Lower lobe of right lung (tissue), 2 donors: ENCODE measurements at regions not wholly inside any gene's neighbourhood (a gene's known extent, or its start where the extent isn't known, plus 50 kb on each side); places are given as distances from the start of the nearest gene placed in this dataset.

Experiments
- ATAC-seq, 2 donors: fragments of 200-7000 bp; cut with Tn5 transposase; one replicate each; pipeline ENCODE4 v1.9.1; 2020 to 2022; ENCODE audit warnings: mild to moderate bottlenecking in 2 of 2, moderate library complexity in 2 of 2
- DNase-seq: peaks from one replicate; pipeline ENCODE4 v3.0.0-alpha.2; 2020
- H3K27ac ChIP-seq: fragments of 200-600 bp; one replicate; pipeline ENCODE4 v1.8.0; 2022
- H3K27me3 ChIP-seq: fragments of 200-600 bp; one replicate; pipeline ENCODE4 v1.8.0; 2022; ENCODE audit warnings: low read depth
- H3K36me3 ChIP-seq: fragments of 200-600 bp; one replicate; pipeline ENCODE4 v1.8.0; 2022; ENCODE audit warnings: mild to moderate bottlenecking
- H3K4me1 ChIP-seq: fragments of 200-600 bp; one replicate; pipeline ENCODE4 v1.8.0; 2022
- H3K4me3 ChIP-seq: fragments of 200-600 bp; one replicate; pipeline ENCODE4 v1.8.0; 2022; ENCODE audit warnings: mild to moderate bottlenecking
- H3K9me3 ChIP-seq: fragments of 200-600 bp; one replicate; pipeline ENCODE4 v1.8.0; 2022
- intact Hi-C: fragments of 100-400 bp; cut with DNase I; formaldehyde crosslinking; loops from one replicate; pipeline ENCODE4 v1.11.0; 2022
- TF ChIP-seq, protein P1 (sequence below): fragments of 200-600 bp; IDR thresholded peaks from one replicate; pipeline ENCODE4 v1.8.0; 2022; ENCODE audit warnings: antibody characterized with exemption, mild to moderate bottlenecking
- donor health status: DM: no; HTN: yes; CAD: no; lungs with severe emphysema.

DNA sequence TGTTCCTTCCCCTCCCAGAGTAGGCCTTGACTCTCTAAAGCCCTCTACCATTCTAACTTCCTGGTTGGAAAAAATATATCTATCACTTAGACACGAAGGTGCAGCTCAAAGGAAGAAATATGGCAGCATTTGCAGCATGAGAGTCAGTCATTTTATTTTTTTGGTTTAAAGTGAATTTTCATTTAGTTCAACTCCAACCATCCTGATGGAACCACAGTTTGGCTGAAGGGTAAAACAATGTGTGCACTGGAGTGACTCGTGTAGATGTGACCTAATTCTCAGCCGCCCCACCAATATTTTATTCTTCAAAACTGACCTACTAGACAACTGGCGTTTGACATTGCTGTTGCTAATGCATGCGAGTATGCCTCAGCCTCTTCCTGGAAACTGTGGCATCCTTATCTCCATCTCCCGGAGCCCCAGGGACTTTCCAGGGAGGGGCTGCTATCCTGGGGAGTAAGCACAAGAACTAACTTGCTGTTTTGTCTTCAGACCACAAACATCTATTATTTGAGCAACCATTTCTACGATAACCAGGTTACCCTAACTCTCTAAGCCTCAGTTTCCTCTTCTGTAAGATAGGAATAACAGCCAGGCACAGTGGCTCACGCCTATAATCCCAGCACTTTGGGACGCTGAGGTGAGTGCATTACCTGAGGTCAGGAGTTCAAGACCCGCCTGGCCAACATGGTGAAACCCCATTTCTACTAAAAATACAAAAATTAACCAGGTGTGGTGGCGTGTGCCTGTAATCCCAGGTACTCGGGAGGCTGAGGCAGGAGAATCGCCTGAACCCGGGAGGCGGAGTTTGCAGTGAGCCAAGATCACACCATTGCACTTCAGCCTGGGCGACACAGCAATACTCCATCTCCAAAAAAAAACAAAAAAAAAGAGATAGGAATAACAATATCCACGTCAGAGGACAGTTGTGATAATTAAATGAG lies 148.7 kb upstream of the JARID2 start:
- no peak overlapping the region for H3K4me3 ChIP-seq
- no peak for DNase-seq
- no peak overlapping the region for H3K27ac ChIP-seq
- intact Hi-C loops = no loop called here
- ATAC-seq = no peak
- no peaks in the 10 kb centered on the region for H3K36me3 ChIP-seq
- no peaks in the 10 kb centered on the region for H3K4me1 ChIP-seq
- no peaks in the 10 kb centered on the region for H3K27me3 ChIP-seq
- H3K9me3 ChIP-seq = no peaks in the 10 kb centered on the region
- TF ChIP-seq, protein P1, sequence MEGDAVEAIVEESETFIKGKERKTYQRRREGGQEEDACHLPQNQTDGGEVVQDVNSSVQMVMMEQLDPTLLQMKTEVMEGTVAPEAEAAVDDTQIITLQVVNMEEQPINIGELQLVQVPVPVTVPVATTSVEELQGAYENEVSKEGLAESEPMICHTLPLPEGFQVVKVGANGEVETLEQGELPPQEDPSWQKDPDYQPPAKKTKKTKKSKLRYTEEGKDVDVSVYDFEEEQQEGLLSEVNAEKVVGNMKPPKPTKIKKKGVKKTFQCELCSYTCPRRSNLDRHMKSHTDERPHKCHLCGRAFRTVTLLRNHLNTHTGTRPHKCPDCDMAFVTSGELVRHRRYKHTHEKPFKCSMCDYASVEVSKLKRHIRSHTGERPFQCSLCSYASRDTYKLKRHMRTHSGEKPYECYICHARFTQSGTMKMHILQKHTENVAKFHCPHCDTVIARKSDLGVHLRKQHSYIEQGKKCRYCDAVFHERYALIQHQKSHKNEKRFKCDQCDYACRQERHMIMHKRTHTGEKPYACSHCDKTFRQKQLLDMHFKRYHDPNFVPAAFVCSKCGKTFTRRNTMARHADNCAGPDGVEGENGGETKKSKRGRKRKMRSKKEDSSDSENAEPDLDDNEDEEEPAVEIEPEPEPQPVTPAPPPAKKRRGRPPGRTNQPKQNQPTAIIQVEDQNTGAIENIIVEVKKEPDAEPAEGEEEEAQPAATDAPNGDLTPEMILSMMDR = no peak

DNA sequence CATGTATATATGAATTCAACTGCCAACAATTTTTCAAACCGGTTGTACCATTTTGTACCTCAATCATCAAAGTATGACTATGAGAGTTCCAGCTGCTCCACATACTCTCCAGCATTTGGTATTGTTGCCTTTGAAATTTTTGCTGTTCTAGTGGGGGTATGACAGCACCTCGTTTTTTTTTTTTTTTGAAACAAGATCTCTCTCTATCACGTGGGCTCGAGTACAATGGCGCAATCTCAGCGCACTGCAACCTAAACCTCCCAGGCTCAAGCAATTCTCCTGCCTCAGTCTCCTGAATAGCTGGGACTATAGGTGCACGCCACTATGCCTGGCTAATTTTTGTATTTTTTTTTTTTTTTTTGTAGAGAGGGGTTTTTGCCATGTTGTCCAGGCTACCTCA lies 144.7 kb upstream of the JARID2 start:
- TF ChIP-seq, protein P1 = no peak
- Histone ChIP-seq H3K27me3 (no peaks in the 10 kb centered on the region), H3K4me1 (no peaks in the 10 kb centered on the region), H3K4me3 (no peak overlapping the region), H3K9me3 (peaks cover 5% of the 10 kb centered on the region), H3K36me3 (no peaks in the 10 kb centered on the region), H3K27ac (no peak overlapping the region)
- intact Hi-C loops = no loop called here
- ATAC-seq (no peak), DNase-seq (no peak)

DNA sequence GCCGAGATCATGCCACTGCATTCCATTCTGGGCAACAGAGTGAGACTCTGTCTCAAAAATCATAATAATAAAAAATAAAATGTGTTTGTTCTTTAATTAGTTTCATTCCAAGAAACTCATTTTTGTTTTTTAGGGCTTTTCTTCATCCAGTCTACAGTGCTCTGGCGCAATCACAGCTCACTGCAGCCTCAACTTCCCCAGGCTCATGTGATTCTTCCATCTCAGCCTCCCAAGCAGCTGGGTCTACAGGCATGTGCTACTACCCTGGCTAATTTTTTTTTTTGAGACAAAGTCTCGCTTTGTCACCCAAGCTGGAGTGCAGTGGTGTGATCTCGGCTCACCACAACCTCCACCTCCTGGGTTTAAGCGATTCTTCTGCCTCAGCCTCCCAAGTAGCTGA lies 143.6 kb upstream of the JARID2 start:
- DNase-seq (no peak), ATAC-seq (no peak)
- Histone ChIP-seq H3K4me3 (no peak overlapping the region), H3K4me1 (no peaks in the 10 kb centered on the region), H3K36me3 (no peaks in the 10 kb centered on the region), H3K9me3 (peaks cover 5% of the 10 kb centered on the region), H3K27me3 (no peaks in the 10 kb centered on the region), H3K27ac (no peak overlapping the region)
- intact Hi-C loops = no loop called here
- TF ChIP-seq, protein P1 = no peak

DNA sequence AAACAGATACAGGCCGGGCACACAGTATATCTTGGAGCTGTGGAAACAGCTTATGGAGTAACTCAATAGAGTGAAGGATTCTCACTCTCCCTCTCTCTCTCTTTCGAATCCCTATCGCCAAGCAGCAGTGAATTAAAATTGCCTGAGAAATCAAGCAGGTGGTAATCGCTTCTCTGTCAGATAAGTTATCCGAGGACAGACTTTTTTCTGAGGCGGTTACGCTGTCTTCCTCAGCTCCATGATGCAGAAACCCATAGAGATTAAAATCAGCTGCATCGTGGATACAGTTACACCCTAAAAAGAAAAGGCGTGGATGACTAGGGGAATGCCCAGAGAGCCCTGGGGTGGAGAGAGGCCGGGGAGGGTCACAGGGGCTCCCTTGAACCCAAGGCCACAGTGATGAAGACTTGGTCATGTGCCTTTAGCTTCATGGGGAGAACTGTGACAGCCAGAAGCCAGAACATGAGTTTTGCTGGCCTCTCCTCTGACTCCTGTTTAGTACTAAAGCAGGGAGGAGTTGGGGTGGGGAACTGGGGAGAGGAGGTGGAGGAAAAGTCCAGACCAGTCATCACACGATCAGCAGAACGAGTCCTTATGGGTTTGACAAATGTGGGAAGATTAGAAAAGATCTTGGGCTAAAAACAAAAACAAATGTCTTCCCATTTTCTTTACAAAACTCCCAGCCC lies 138.8 kb upstream of the JARID2 start:
- DNase-seq (no peak), ATAC-seq (no peak)
- Histone ChIP-seq H3K9me3 (peaks cover 5% of the 10 kb centered on the region), H3K4me3 (no peak overlapping the region), H3K4me1 (no peaks in the 10 kb centered on the region), H3K27me3 (no peaks in the 10 kb centered on the region), H3K27ac (no peak overlapping the region), H3K36me3 (no peaks in the 10 kb centered on the region)
- TF ChIP-seq, protein P1 = no peak
- intact Hi-C loops = no loop called here

DNA sequence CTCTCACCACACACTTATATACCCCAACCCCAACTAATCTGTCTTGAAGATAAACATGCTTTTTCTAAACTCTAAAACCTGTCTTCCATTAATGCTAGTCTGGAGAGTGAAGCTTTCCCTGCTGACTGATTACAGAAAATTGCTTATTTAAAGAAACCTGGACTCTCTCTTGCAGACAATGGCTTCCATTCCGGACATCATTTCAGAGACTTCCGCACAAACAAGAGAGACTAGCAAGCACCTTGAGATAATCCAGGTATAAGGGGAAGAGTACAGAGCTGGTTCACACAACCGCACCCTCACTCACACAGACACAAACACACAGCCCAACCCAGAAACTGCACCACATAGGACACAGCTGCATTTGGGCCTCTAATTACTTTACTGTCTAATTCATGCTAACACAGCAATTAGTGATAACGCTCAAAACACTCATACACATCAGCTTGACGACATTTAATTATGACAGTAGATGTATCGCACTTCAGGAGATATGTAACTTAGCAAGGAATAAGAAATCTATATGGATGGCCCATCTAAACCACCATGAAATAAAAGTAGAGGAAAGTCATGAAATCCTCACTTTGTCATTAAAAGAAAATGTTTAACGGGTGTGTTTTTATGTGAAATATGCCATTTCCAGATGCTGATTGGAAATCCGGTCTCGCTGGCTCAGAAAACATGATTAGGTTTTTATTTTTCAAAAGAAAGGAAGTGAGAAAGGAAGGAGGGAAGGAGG lies 138.1 kb upstream of the JARID2 start:
- Histone ChIP-seq H3K27me3 (no peaks in the 10 kb centered on the region), H3K36me3 (no peaks in the 10 kb centered on the region), H3K27ac (no peak overlapping the region), H3K4me3 (no peak overlapping the region), H3K4me1 (no peaks in the 10 kb centered on the region), H3K9me3 (peaks cover 5% of the 10 kb centered on the region)
- TF ChIP-seq, protein P1 = no peak
- intact Hi-C loops = no loop called here
- DNase-seq = no peak
- ATAC-seq = no peak
